GM12873 (cell line): ENCODE measurements at regions not wholly inside any gene's neighbourhood (a gene's known extent, or its start where the extent isn't known, plus 50 kb on each side); places are given as distances from the start of the nearest gene placed in this dataset.

Experiments
- CTCF ChIP-seq: IDR thresholded peaks from 2 replicates; pipeline ENCODE4 v1.5.1; 2012; ENCODE audit warnings: low read depth, mild to moderate bottlenecking, moderate library complexity, low read length, control low read depth; ENCODE audit not compliant: insufficient read depth; ENCODE audit errors: missing control alignments

DNA sequence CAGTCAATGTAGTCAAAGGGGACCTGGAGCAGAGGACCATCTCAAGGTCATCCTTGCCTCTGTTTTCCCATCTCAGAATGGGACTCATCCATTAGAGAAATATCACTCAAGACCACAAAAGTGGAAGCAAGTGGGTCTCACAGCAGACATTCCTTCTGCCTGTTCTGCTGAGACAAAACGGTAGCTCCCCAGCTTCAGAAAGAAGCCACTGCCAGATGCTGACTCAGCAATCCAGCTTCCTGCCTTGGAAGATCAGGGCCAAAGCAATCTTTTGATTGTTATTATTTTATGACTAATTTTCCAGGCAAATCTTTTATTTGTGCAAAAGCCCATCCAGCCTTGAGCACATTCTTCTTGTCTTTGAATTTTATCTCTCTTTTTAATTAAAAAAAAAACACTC, 86.8 kb downstream of the CCT6B start:
- no peak for TF ChIP-seq CTCF

- no peak for TF ChIP-seq CTCF
These were observed 88.6 kb downstream of the CCT6B start for GRCh38 chr17:34872640-34873039.

GRCh38 chr17:34869641-34870040, 91.6 kb downstream of the CCT6B start:
- no peak for TF ChIP-seq CTCF

- TF ChIP-seq CTCF, result no peak
These were observed 95.5 kb downstream of the CCT6B start for GRCh38 chr17:34865716-34866115.

GRCh38 chr17:34862384-34862783, 98.9 kb downstream of the CCT6B start:
- TF ChIP-seq CTCF, result no peak

DNA sequence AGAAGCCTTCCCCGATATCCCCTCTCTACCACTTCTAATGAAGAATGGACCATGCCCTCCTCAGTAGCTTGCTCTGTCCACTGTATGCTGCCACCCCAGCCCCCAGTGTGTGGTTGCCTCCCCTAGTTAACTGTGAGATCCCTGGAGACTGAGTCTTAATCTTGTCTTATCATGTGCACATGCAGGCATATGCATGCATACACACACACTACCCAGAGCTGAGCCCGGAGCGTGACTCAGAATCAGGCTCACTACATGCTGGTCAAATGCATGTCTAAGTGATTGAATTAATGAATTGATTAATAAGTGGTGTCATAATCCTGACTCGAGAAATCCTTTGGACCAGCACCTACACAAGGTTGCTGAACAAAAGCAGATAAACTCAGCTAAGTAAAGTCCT, 99.4 kb downstream of the CCT6B start:
- no peak for TF ChIP-seq CTCF

GRCh38 chr17:34859652-34860051, 101.6 kb downstream of the CCT6B start:
- TF ChIP-seq CTCF, result no peak
